ENCODE measurements at regions not wholly inside any gene's neighbourhood (a gene's known extent, or its start where the extent isn't known, plus 50 kb on each side); places are given as distances from the start of the nearest gene placed in this dataset.

DNA sequence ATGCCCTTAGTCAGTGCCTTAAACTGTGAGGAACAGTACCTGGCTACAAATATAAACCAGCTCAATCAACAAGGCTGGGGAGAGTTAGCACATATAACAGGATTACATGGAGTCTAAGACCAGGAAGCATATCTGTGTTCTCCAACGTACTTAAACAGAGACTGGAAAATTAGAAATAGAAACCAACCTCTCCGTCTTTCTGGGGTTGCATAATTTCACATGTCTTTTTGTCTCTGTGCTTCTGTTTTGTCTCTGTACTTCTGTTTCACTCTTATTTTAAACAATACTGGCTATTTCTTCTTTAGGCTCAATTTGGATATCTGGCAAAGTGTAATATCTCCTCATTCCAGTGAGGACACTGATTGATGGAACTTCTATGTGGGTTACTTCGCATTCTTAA is 749.0 kb upstream of the ZEB2 start:
- no peak for DNase-seq (ENCODE audit: low read depth)
- TF ChIP-seq, protein P1, sequence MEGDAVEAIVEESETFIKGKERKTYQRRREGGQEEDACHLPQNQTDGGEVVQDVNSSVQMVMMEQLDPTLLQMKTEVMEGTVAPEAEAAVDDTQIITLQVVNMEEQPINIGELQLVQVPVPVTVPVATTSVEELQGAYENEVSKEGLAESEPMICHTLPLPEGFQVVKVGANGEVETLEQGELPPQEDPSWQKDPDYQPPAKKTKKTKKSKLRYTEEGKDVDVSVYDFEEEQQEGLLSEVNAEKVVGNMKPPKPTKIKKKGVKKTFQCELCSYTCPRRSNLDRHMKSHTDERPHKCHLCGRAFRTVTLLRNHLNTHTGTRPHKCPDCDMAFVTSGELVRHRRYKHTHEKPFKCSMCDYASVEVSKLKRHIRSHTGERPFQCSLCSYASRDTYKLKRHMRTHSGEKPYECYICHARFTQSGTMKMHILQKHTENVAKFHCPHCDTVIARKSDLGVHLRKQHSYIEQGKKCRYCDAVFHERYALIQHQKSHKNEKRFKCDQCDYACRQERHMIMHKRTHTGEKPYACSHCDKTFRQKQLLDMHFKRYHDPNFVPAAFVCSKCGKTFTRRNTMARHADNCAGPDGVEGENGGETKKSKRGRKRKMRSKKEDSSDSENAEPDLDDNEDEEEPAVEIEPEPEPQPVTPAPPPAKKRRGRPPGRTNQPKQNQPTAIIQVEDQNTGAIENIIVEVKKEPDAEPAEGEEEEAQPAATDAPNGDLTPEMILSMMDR (conservative IDR thresholded peaks at IDR 0.05; ENCODE audit: low read length): no peak

DNA sequence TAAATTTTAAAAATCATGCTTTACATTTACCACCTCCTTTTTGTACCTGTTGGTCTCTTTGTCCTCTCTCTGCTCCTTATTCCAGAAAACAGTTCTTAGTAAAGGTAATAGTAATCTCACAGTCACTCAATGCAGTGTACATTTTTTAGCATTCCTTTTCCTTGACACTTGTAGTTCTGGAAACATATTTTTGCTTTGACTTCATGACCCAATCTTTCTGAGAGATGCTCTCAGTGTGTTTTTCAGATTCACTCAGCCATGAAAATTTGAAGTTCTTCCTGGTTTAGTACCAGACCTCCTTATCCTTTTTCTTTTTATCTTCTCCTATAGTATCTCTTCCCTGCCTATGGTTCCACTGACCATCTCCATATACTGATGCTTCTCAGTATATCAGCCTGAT is 747.5 kb upstream of the ZEB2 start:
- no peak for DNase-seq (ENCODE audit: low read depth)
- TF ChIP-seq, protein P1 (conservative IDR thresholded peaks at IDR 0.05; ENCODE audit: low read length): no peak
- H3K4me3 ChIP-seq (ENCODE audit: low read length): no peak overlapping the region

More for the DNA sequence above, 749.0 kb upstream of the ZEB2 start:
- H3K4me3 ChIP-seq (ENCODE audit: low read length): no peak overlapping the region

DNA sequence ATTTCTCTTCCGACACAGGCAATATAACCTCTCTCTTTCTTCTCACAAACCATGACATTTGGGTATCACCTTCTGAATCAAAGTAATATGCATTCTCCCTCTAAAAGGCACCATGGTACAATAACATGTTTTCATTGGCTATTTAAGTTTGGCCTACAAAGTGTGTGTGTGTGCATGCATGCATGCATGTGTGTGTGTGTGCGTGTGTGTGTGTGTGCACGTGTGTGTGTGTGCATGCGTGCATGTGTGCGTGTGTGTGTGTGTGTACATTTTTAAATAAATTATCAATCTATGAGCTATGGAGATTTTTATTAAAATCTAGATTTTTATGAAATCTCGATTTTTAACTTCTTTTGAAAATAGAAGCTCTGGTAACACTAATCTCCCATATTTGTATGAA is 745.3 kb upstream of the ZEB2 start:
- DNase-seq (ENCODE audit: low read depth): no peak
- no peak overlapping the region for H3K4me3 ChIP-seq (ENCODE audit: low read length)
- TF ChIP-seq, protein P1 (conservative IDR thresholded peaks at IDR 0.05; ENCODE audit: low read length): no peak

DNA sequence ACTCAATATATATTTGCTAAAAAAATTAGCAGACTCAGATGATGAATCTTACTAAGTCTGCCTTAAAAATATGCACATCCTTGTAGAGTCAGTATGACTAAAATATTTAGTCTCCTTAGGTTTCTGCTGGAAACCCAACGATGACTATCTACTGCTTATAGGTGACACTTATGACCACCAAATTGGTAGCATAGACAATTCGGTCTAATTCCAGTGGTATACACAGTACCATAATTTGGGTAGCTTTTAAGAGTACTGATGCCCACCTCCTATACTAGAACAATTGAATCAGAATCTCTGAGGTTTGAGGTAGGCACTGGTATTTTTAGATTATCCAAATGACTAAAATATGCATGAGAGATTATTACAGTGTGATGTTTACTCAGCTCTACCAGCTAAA is 740.8 kb upstream of the ZEB2 start:
- TF ChIP-seq, protein P1 (conservative IDR thresholded peaks at IDR 0.05; ENCODE audit: low read length): no peak
- no peak overlapping the region for H3K4me3 ChIP-seq (ENCODE audit: low read length)
- DNase-seq (ENCODE audit: low read depth): no peak

DNA sequence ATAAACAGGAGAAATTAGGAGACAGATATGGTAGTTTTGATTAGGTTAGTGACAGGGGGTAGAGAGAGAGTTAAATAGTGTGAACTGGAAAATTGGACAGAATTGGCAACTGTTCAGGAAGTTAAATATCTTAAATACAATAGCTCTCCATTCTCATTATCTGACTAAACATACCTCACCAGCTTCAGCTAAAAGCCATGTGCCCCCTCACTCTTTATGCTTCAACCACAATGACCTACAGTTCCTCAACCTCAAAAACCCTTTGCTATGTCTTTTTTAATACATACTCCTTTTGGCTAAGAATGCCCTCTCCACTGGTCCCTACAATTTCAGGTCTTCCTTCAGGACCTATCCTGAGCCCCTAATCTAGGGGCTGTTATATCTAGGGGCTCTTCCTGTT is 740.2 kb upstream of the ZEB2 start:
- TF ChIP-seq, protein P1 (conservative IDR thresholded peaks at IDR 0.05; ENCODE audit: low read length): no peak
- no peak for DNase-seq (ENCODE audit: low read depth)
- no peak overlapping the region for H3K4me3 ChIP-seq (ENCODE audit: low read length)

DNA sequence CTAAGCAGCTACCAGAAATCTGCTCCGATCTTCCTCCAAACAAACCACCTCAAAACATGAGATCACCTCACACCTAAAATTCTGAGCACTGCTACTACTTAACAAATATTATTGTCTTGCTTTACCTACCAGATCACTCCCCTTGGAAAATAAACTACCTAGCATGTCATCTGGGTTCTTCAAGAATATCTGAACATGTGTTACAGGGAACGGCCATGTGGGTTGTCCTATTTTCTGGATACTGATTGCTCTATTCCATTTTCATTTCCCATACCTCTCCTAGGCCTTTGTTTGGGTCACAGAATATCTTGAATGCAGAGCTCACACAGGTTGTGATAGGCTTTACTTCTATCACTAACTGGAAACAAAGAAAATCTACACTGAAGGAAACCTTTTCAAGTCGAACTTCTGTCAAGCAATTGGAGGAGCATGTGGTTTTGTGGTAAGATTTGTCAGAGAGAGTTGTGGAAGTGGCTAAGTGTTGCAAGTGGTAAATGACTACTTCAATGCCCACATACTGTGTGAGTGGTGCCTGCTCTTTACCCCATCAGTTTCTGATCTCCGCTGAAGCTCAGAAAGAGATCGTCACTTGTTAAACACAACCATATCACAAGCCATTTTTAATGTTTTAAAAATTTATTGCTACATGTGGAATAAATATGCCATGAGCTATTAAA is 739.1 kb upstream of the ZEB2 start:
- peak; percentile 53 for DNase-seq (ENCODE audit: low read depth)
- no peak overlapping the region for H3K4me3 ChIP-seq (ENCODE audit: low read length)
- TF ChIP-seq, protein P1 (conservative IDR thresholded peaks at IDR 0.05; ENCODE audit: low read length): no peak

DNA sequence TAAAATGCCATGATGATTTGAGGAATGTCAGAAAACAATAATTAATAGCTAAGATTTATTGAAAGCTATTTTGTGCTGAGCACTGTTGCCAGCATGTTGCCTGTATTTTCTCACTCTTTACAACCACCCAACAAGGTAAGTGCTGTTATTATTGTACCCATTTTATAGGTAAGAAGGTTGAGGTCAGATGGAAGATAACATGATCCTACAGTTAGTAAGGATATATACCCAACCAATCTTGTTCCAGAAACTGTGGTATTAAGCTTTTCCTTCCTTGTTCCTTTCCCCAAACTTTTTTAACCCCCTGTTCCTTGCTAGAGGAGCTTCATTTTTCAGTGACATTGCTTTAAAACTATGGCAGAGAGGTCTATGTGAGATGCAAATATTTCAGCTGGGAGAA is 738.0 kb upstream of the ZEB2 start:
- TF ChIP-seq, protein P1 (conservative IDR thresholded peaks at IDR 0.05; ENCODE audit: low read length): no peak

More for the DNA sequence above, 738.0 kb upstream of the ZEB2 start:
- H3K4me3 ChIP-seq (ENCODE audit: low read length): no peak overlapping the region
- DNase-seq (ENCODE audit: low read depth): no peak
